HepG2 (cell line): ENCODE measurements at regions not wholly inside any gene's neighbourhood (a gene's known extent, or its start where the extent isn't known, plus 50 kb on each side); places are given as distances from the start of the nearest gene placed in this dataset.

Experiments used
- ATF7-NPFF ChIP-seq: sonication (generic); formaldehyde crosslinking; IDR thresholded peaks from 2 replicates; pipeline ENCODE4 v1.8.1; 2023; ENCODE audit warnings: mild to moderate bottlenecking, low read depth, missing genetic modification reagents, moderate library complexity
- FOXA3 ChIP-seq: IDR thresholded peaks from 2 replicates; pipeline ENCODE4 v1.6.1; 2016; ENCODE audit warnings: missing genetic modification reagents, missing compliant biosample characterization
- FOXK1 ChIP-seq: sonication (generic); formaldehyde crosslinking; IDR thresholded peaks from 2 replicates; pipeline ENCODE4 v1.4.0; 2020; ENCODE audit warnings: low read depth, missing genetic modification reagents, borderline replicate concordance
- NFIB ChIP-seq: sonication (generic); formaldehyde crosslinking; IDR thresholded peaks from 2 replicates; pipeline ENCODE4 v1.9.0; 2021; ENCODE audit warnings: missing genetic modification reagents, mild to moderate bottlenecking, borderline replicate concordance
- TCF7L2 ChIP-seq: IDR thresholded peaks from 2 replicates; pipeline ENCODE4 v1.6.1; 2011; ENCODE audit warnings: mild to moderate bottlenecking, low read depth, low read length, moderate library complexity
- TEAD2 ChIP-seq: sonication (generic); formaldehyde crosslinking; IDR thresholded peaks from 2 replicates; pipeline ENCODE4 v1.9.0; 2021; ENCODE audit warnings: missing genetic modification reagents
- ZBTB8A ChIP-seq: sonication (generic); formaldehyde crosslinking; IDR thresholded peaks from 2 replicates; pipeline ENCODE4 v1.4.0; 2020; ENCODE audit warnings: mild to moderate bottlenecking, low read depth, missing genetic modification reagents, borderline replicate concordance
- ZFP41 ChIP-seq: sonication (generic); formaldehyde crosslinking; IDR thresholded peaks from 2 replicates; pipeline ENCODE4 v1.4.0; 2020; ENCODE audit warnings: mild to moderate bottlenecking, missing genetic modification reagents, borderline replicate concordance
- ZNF468 ChIP-seq: sonication (generic); formaldehyde crosslinking; IDR thresholded peaks from 2 replicates; pipeline ENCODE4 v1.8.0; 2022; ENCODE audit warnings: mild to moderate bottlenecking, moderate library complexity, missing genetic modification reagents
- ZNF766 ChIP-seq: sonication (generic); formaldehyde crosslinking; IDR thresholded peaks from 2 replicates; pipeline ENCODE4 v1.5.0; 2020; ENCODE audit warnings: missing genetic modification reagents, borderline replicate concordance
- TF ChIP-seq, protein P1 (sequence below): sonication (generic); formaldehyde crosslinking; IDR thresholded peaks from 2 replicates; pipeline ENCODE4 v1.8.0; 2022; ENCODE audit warnings: mild to moderate bottlenecking, missing genetic modification reagents; ENCODE audit not compliant: insufficient replicate concordance
- TF ChIP-seq, protein P2 (sequence below): sonication (generic); formaldehyde crosslinking; IDR thresholded peaks from 2 replicates; pipeline ENCODE4 v1.4.0; 2020; ENCODE audit warnings: missing genetic modification reagents
- TF ChIP-seq, protein P3 (sequence below): IDR thresholded peaks from 2 replicates; pipeline ENCODE4 v1.6.1; 2012; ENCODE audit warnings: inconsistent platforms
- TF ChIP-seq, protein P4 (sequence below): sonication (generic); formaldehyde crosslinking; IDR thresholded peaks from 2 replicates; pipeline ENCODE4 v1.4.0; 2020; ENCODE audit warnings: missing genetic modification reagents, borderline replicate concordance
- TF ChIP-seq, protein P5 (sequence below): sonication (generic); formaldehyde crosslinking; IDR thresholded peaks from 2 replicates; pipeline ENCODE4 v1.4.0; 2020; ENCODE audit warnings: missing genetic modification reagents, borderline replicate concordance
- TF ChIP-seq, protein P6 (sequence below): IDR thresholded peaks from 2 replicates; pipeline ENCODE4 v1.4.0; 2020; ENCODE audit warnings: mild to moderate bottlenecking, missing genetic modification reagents

DNA sequence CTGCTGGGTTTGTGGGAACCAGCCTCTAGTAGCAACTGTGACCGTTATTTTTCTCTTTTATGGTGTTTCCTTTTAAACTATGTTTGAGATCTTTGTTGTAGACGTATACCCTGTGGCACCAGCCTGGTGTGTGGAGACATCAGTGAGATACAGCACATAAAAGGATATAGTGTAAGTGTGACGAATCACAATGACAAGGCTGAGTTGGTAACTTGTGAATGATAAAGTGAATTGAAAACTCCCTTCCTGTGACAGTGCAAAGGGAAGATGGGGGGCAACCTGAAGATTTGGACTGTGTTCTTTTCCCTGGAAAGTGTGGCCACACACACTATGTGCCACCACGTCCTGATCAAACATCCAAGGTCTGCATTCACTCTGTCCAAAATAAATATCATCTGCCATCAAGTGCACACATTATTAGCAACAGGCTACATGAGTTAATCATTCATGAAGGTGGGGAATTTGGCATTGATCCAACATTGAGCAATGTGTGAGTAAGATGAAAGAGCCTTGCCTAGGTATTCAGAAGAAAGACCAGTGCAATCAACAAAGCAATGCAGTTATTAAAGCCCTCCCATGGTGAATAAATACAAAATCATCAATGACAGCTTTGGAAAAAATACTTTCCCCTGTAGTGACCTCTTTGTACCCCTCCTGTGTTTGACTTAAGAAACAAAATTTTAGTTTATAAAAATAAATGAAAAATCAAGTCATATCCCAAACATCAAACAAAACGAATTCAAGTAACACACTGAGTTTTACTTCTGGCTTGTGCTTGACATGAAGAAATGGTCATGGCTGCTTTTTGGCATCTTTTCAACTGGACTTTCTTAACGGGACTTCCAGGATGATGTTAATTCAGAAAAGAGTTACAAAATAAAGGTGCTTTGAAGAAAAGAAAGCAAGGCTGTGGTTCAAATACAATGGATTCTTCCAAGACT, 1280.5 kb upstream of the ZEB2 start (continued):
- TF ChIP-seq FOXK1 (CRISPR knock-in tag): peak; percentile 97
- TF ChIP-seq ZBTB8A (CRISPR knock-in tag): no peak
- TF ChIP-seq, protein P1, sequence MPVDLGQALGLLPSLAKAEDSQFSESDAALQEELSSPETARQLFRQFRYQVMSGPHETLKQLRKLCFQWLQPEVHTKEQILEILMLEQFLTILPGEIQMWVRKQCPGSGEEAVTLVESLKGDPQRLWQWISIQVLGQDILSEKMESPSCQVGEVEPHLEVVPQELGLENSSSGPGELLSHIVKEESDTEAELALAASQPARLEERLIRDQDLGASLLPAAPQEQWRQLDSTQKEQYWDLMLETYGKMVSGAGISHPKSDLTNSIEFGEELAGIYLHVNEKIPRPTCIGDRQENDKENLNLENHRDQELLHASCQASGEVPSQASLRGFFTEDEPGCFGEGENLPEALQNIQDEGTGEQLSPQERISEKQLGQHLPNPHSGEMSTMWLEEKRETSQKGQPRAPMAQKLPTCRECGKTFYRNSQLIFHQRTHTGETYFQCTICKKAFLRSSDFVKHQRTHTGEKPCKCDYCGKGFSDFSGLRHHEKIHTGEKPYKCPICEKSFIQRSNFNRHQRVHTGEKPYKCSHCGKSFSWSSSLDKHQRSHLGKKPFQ (CRISPR knock-in tag): no peak
- TF ChIP-seq TCF7L2: peak; percentile 91; the same call in 1 of the 2 replicates
- no peak for TF ChIP-seq ZNF468 (CRISPR knock-in tag)
- TF ChIP-seq, protein P2, sequence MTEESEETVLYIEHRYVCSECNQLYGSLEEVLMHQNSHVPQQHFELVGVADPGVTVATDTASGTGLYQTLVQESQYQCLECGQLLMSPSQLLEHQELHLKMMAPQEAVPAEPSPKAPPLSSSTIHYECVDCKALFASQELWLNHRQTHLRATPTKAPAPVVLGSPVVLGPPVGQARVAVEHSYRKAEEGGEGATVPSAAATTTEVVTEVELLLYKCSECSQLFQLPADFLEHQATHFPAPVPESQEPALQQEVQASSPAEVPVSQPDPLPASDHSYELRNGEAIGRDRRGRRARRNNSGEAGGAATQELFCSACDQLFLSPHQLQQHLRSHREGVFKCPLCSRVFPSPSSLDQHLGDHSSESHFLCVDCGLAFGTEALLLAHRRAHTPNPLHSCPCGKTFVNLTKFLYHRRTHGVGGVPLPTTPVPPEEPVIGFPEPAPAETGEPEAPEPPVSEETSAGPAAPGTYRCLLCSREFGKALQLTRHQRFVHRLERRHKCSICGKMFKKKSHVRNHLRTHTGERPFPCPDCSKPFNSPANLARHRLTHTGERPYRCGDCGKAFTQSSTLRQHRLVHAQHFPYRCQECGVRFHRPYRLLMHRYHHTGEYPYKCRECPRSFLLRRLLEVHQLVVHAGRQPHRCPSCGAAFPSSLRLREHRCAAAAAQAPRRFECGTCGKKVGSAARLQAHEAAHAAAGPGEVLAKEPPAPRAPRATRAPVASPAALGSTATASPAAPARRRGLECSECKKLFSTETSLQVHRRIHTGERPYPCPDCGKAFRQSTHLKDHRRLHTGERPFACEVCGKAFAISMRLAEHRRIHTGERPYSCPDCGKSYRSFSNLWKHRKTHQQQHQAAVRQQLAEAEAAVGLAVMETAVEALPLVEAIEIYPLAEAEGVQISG: peak; percentile 85
- no peak for TF ChIP-seq ZFP41 (CRISPR knock-in tag)
- peak; percentile 93; the same call in 1 of the 2 replicates for TF ChIP-seq NFIB (CRISPR knock-in tag)
- TF ChIP-seq TEAD2 (CRISPR knock-in tag): no peak
- TF ChIP-seq, protein P3, sequence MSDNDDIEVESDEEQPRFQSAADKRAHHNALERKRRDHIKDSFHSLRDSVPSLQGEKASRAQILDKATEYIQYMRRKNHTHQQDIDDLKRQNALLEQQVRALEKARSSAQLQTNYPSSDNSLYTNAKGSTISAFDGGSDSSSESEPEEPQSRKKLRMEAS: peak; percentile 82
- TF ChIP-seq, protein P4, sequence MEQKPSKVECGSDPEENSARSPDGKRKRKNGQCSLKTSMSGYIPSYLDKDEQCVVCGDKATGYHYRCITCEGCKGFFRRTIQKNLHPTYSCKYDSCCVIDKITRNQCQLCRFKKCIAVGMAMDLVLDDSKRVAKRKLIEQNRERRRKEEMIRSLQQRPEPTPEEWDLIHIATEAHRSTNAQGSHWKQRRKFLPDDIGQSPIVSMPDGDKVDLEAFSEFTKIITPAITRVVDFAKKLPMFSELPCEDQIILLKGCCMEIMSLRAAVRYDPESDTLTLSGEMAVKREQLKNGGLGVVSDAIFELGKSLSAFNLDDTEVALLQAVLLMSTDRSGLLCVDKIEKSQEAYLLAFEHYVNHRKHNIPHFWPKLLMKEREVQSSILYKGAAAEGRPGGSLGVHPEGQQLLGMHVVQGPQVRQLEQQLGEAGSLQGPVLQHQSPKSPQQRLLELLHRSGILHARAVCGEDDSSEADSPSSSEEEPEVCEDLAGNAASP (CRISPR knock-in tag): peak; percentile 88; the same call in 1 of the 2 replicates
- TF ChIP-seq ZNF766 (CRISPR knock-in tag): 0 out of 2 replicates have a peak, but pooled peaks have one; percentile 76
- peak; percentile 68; the same call in 1 of the 2 replicates for TF ChIP-seq ATF7-NPFF (CRISPR knock-in tag)
- TF ChIP-seq, protein P5, sequence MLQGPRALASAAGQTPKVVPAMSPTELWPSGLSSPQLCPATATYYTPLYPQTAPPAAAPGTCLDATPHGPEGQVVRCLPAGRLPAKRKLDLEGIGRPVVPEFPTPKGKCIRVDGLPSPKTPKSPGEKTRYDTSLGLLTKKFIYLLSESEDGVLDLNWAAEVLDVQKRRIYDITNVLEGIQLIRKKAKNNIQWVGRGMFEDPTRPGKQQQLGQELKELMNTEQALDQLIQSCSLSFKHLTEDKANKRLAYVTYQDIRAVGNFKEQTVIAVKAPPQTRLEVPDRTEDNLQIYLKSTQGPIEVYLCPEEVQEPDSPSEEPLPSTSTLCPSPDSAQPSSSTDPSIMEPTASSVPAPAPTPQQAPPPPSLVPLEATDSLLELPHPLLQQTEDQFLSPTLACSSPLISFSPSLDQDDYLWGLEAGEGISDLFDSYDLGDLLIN (CRISPR knock-in tag): no peak
- peak; percentile 99 for TF ChIP-seq FOXA3 (CRISPR knock-in tag)
- TF ChIP-seq, protein P6, sequence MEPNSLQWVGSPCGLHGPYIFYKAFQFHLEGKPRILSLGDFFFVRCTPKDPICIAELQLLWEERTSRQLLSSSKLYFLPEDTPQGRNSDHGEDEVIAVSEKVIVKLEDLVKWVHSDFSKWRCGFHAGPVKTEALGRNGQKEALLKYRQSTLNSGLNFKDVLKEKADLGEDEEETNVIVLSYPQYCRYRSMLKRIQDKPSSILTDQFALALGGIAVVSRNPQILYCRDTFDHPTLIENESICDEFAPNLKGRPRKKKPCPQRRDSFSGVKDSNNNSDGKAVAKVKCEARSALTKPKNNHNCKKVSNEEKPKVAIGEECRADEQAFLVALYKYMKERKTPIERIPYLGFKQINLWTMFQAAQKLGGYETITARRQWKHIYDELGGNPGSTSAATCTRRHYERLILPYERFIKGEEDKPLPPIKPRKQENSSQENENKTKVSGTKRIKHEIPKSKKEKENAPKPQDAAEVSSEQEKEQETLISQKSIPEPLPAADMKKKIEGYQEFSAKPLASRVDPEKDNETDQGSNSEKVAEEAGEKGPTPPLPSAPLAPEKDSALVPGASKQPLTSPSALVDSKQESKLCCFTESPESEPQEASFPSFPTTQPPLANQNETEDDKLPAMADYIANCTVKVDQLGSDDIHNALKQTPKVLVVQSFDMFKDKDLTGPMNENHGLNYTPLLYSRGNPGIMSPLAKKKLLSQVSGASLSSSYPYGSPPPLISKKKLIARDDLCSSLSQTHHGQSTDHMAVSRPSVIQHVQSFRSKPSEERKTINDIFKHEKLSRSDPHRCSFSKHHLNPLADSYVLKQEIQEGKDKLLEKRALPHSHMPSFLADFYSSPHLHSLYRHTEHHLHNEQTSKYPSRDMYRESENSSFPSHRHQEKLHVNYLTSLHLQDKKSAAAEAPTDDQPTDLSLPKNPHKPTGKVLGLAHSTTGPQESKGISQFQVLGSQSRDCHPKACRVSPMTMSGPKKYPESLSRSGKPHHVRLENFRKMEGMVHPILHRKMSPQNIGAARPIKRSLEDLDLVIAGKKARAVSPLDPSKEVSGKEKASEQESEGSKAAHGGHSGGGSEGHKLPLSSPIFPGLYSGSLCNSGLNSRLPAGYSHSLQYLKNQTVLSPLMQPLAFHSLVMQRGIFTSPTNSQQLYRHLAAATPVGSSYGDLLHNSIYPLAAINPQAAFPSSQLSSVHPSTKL (CRISPR knock-in tag): peak; percentile 100
